IMR-90 (cell line): ENCODE measurements at regions not wholly inside any gene's neighbourhood (a gene's known extent, or its start where the extent isn't known, plus 50 kb on each side); places are given as distances from the start of the nearest gene placed in this dataset.
A peak's percentile ranks its signal among the peaks of the same experiment; 100 is the strongest.

ENCODE experiments used
- ATAC-seq: fragments of 200-7000 bp; cut with Tn5 transposase; 2 replicates; pipeline ENCODE4 v1.9.1; 2020; ENCODE audit warnings: low read depth, mild to moderate bottlenecking, moderate library complexity
- BruUV-seq: library from RNA; stranded (reverse); fragments of 400-500 nt; replicated peaks from 2 replicates; lab custom pipeline; 2021; lab: Mats Ljungman, UMichigan
- CTCF ChIA-PET: fragments of 300-600 bp; formaldehyde crosslinking; extraction: SDS; loops from one replicate; lab custom pipeline; 2021; ENCODE audit warnings: antibody characterized with exemption; lab: Yijun Ruan, JAX
- POLR2A ChIA-PET: fragments of 300-600 bp; sonication (Branson Sonifier 250); formaldehyde crosslinking; loops from one replicate; lab custom pipeline; 2022; ENCODE audit warnings: antibody characterized with exemption; ENCODE audit not compliant: unreplicated experiment; lab: Charles Lee
- DNase-seq: peaks from one replicate; pipeline ENCODE4 v3.0.0; 2013
- H2AFZ ChIP-seq: replicated peaks from 2 replicates; pipeline ENCODE3; 2013; ENCODE audit warnings: low read length, mild to moderate bottlenecking; ENCODE audit not compliant: poor library complexity
- H2AK5ac ChIP-seq: 2 replicates; pipeline ENCODE4 v1.6.1; 2013; ENCODE audit warnings: low read depth, low read length, inconsistent platforms
- H2AK9ac ChIP-seq: replicated peaks from 2 replicates; pipeline ENCODE3; 2013; ENCODE audit warnings: mild to moderate bottlenecking, low read depth, low read length, moderate library complexity; ENCODE audit not compliant: poor library complexity
- H2BK120ac ChIP-seq: 2 replicates; pipeline ENCODE4 v1.6.1; 2013; ENCODE audit warnings: low read depth, low read length, inconsistent platforms
- H2BK15ac ChIP-seq: 3 replicates; pipeline ENCODE4 v1.6.1; 2013; ENCODE audit warnings: low read depth, low read length, inconsistent platforms
- H2BK20ac ChIP-seq: 2 replicates; pipeline ENCODE4 v1.6.1; 2013; ENCODE audit warnings: low read depth, mild to moderate bottlenecking, inconsistent platforms, low read length, moderate library complexity
- H2BK5ac ChIP-seq: 2 replicates; pipeline ENCODE4 v1.6.1; 2013; ENCODE audit warnings: mild to moderate bottlenecking, low read depth, low read length, inconsistent platforms; ENCODE audit not compliant: poor library complexity, severe bottlenecking
- H3K14ac ChIP-seq: replicated peaks from 2 replicates; pipeline ENCODE4 v1.6.1; 2013; ENCODE audit warnings: low read depth, low read length, inconsistent platforms
- H3K18ac ChIP-seq: 2 replicates; pipeline ENCODE4 v1.6.1; 2013; ENCODE audit warnings: low read depth, low read length, control low read depth
- H3K23ac ChIP-seq: 2 replicates; pipeline ENCODE4 v1.6.1; 2013; ENCODE audit warnings: low read depth, low read length, inconsistent platforms
- H3K27ac ChIP-seq: 2 replicates; pipeline ENCODE4 v1.5.1; 2013; ENCODE audit warnings: mild to moderate bottlenecking, control low read depth, low read length; ENCODE audit not compliant: insufficient read depth
- H3K27me3 ChIP-seq: 2 replicates; pipeline ENCODE4 v1.6.1; 2013; ENCODE audit warnings: low read length; ENCODE audit not compliant: control insufficient read depth, insufficient read depth
- H3K36me3 ChIP-seq: 2 replicates; pipeline ENCODE4 v1.6.1; 2013; ENCODE audit warnings: low read length, mixed read lengths; ENCODE audit not compliant: control insufficient read depth, insufficient read depth
- H3K4ac ChIP-seq: 2 replicates; pipeline ENCODE4 v1.6.1; 2013; ENCODE audit warnings: low read depth, low read length, inconsistent platforms
- H3K4me1 ChIP-seq: 2 replicates; pipeline ENCODE4 v1.6.1; 2013; ENCODE audit warnings: low read length, mixed read lengths; ENCODE audit not compliant: control insufficient read depth, insufficient read depth
- H3K4me2 ChIP-seq: 2 replicates; pipeline ENCODE4 v1.6.1; 2013; ENCODE audit warnings: low read depth, mild to moderate bottlenecking, control low read depth, low read length, moderate library complexity
- H3K4me3 ChIP-seq: 2 replicates; pipeline ENCODE4 v1.5.1; 2013; ENCODE audit warnings: low read depth, mild to moderate bottlenecking, control low read depth, low read length, moderate library complexity; ENCODE audit not compliant: insufficient read depth
- H3K56ac ChIP-seq: 2 replicates; pipeline ENCODE4 v1.6.1; 2013; ENCODE audit warnings: low read length, inconsistent platforms; ENCODE audit not compliant: insufficient read depth; ENCODE audit errors: extremely low read depth
- H3K79me1 ChIP-seq, 2 experiments: 2 replicates each; pipeline ENCODE4 v1.6.1; 2013; ENCODE audit warnings: low read length in 2 of 2, inconsistent platforms in 1 of 2, low read depth in 1 of 2
- H3K9ac ChIP-seq: 2 replicates; pipeline ENCODE4 v1.6.1; 2013; ENCODE audit warnings: low read depth, low read length, control low read depth
- H3K9me1 ChIP-seq: 2 replicates; pipeline ENCODE4 v1.6.1; 2013; ENCODE audit warnings: low read length, inconsistent platforms; ENCODE audit not compliant: insufficient read depth
- H3K9me3 ChIP-seq: 2 replicates; pipeline ENCODE4 v1.6.1; 2013; ENCODE audit warnings: low read length; ENCODE audit not compliant: control insufficient read depth, insufficient read depth
- H4K20me1 ChIP-seq: 2 replicates; pipeline ENCODE4 v1.6.1; 2013; ENCODE audit warnings: low read length, inconsistent platforms; ENCODE audit not compliant: insufficient read depth
- H4K5ac ChIP-seq: 2 replicates; pipeline ENCODE4 v1.6.1; 2013; ENCODE audit warnings: mild to moderate bottlenecking, low read depth, low read length, control low read depth
- H4K8ac ChIP-seq, 2 experiments: 2 replicates each; pipeline ENCODE4 v1.6.1; 2013; ENCODE audit warnings: low read depth in 2 of 2, low read length in 2 of 2, control low read depth in 1 of 2, inconsistent platforms in 1 of 2
- H4K91ac ChIP-seq: 2 replicates; pipeline ENCODE4 v1.6.1; 2013; ENCODE audit warnings: low read depth, low read length, inconsistent platforms; ENCODE audit not compliant: insufficient read depth
- BHLHE40 ChIP-seq: fragments of 150-350 bp; IDR thresholded peaks from 2 replicates; pipeline ENCODE4 v1.6.1; 2016; ENCODE audit warnings: mild to moderate bottlenecking, low read depth, low read length
- CEBPB ChIP-seq: IDR thresholded peaks from 2 replicates; pipeline ENCODE4 v1.6.1; 2012; ENCODE audit warnings: low read depth, low read length, improper control_type of control experiment
- CTCF ChIP-seq: conservative IDR thresholded peaks from 2 replicates; pipeline ENCODE4 v1.5.1; 2012; ENCODE audit warnings: mild to moderate bottlenecking, low read depth, low read length, improper control_type of control experiment
- FOS ChIP-seq: fragments of 150-350 bp; IDR thresholded peaks from 2 replicates; pipeline ENCODE4 v1.6.1; 2016; ENCODE audit warnings: low read depth, low read length
- MAFK ChIP-seq: IDR thresholded peaks from 2 replicates; pipeline ENCODE4 v1.6.1; 2012; ENCODE audit warnings: low read depth, low read length, improper control_type of control experiment
- MAZ ChIP-seq: IDR thresholded peaks from 2 replicates; pipeline ENCODE4 v1.6.1; 2012; ENCODE audit warnings: low read depth, mild to moderate bottlenecking, low read length, improper control_type of control experiment, moderate library complexity, borderline replicate concordance
- MXI1 ChIP-seq: IDR thresholded peaks from 2 replicates; pipeline ENCODE4 v1.6.1; 2012; ENCODE audit warnings: low read depth, mild to moderate bottlenecking, low read length, moderate library complexity, borderline replicate concordance
- NFE2L2 ChIP-seq: fragments of 150-350 bp; IDR thresholded peaks from 2 replicates; pipeline ENCODE4 v1.6.1; 2016; ENCODE audit warnings: low read depth, mild to moderate bottlenecking, low read length
- POLR2A ChIP-seq: IDR thresholded peaks from 2 replicates; pipeline ENCODE4 v1.6.1; 2012; ENCODE audit warnings: mild to moderate bottlenecking, low read depth, low read length
- RAD21 ChIP-seq: IDR thresholded peaks from 2 replicates; pipeline ENCODE4 v1.6.1; 2012; ENCODE audit warnings: low read length, improper control_type of control experiment
- RCOR1 ChIP-seq: IDR thresholded peaks from 2 replicates; pipeline ENCODE4 v1.6.1; 2012; ENCODE audit warnings: mild to moderate bottlenecking, low read length, improper control_type of control experiment; ENCODE audit not compliant: insufficient replicate concordance
- RFX5 ChIP-seq: IDR thresholded peaks from 2 replicates; pipeline ENCODE4 v1.8.0; 2012; ENCODE audit warnings: low read depth, mild to moderate bottlenecking, low read length, moderate library complexity
- SMC3 ChIP-seq: fragments of 150-350 bp; IDR thresholded peaks from 2 replicates; pipeline ENCODE4 v1.6.1; 2016; ENCODE audit warnings: low read depth, mild to moderate bottlenecking, antibody characterized with exemption, low read length, moderate library complexity
- USF2 ChIP-seq: fragments of 150-350 bp; IDR thresholded peaks from 2 replicates; pipeline ENCODE4 v1.6.1; 2017; ENCODE audit warnings: mild to moderate bottlenecking, antibody characterized with exemption, low read length, low read depth
- WGBS, 2 experiments: methylation state at CpG; one replicate each; pipeline versions ENCODE4 v1.1.5 to v1.1.7; 2013; ENCODE audit warnings: missing lambda C conversion rate in 2 of 2; ENCODE audit not compliant: insufficient read length in 1 of 2; ENCODE audit errors: extremely low coverage in 2 of 2; 5-methylcytosine and 5-hydroxymethylcytosine counted together
- dilution Hi-C: fragments of 300-500 bp; cut with HindIII; formaldehyde crosslinking; loops from one replicate; pipeline ENCODE4 v1.14.3; 2018; ENCODE audit warnings: low sequenced_read_pairs; ENCODE audit not compliant: unreplicated experiment
- in situ Hi-C: fragments of 300-500 bp; cut with MboI; formaldehyde crosslinking; loops from 3 replicates; pipeline ENCODE4 v1.14.3; 2019; ENCODE audit warnings: low sequenced_read_pairs, inconsistent platforms, mixed read lengths
- intact Hi-C: fragments of 100-400 bp; cut with micrococcal nuclease; formaldehyde crosslinking; loops from 2 replicates; pipeline ENCODE4 v1.10.0; 2022
- TF ChIP-seq, protein P1 (sequence below): fragments of 150-350 bp; IDR thresholded peaks from 2 replicates; pipeline ENCODE4 v1.6.1; 2016; ENCODE audit warnings: low read depth, mild to moderate bottlenecking, low read length, moderate library complexity, borderline replicate concordance

GRCh38 chr2:195318440-195319111, 338.4 kb upstream of the SLC39A10 start:
- no peaks in the 10 kb centered on the region for H3K27me3 ChIP-seq
- H3K79me1 ChIP-seq, result no peaks in the 10 kb centered on the region
- 0 out of 2 replicates have a peak, but pooled peaks cover 5% of the 10 kb centered on the region for H3K9me1 ChIP-seq
- no TSS peak for BruUV-seq
- in situ Hi-C loops, result loop anchor here (25.0 kb wide), 1 partner anchor 344 kb away; the partner anchor contains the start of gene SLC39A10
- H3K4ac ChIP-seq, result peak overlapping the region; percentile 15; the same call in 1 of the 2 replicates
- no peaks in the 10 kb centered on the region for H3K9me3 ChIP-seq
- H2AK9ac ChIP-seq, result no peak overlapping the region
- peak; percentile 37 for DNase-seq
- H3K23ac ChIP-seq, result no peak overlapping the region
- H3K18ac ChIP-seq, result no peak overlapping the region
- H2AFZ ChIP-seq, result no peak overlapping the region
- no peak overlapping the region for H3K27ac ChIP-seq
- peak overlapping the region; percentile 81 for H2BK120ac ChIP-seq
- CTCF ChIA-PET, result interaction anchor here (0.6 to 2.3 kb wide), 3 partner anchors 14 to 341 kb away, joined by 3 to 8 read pairs (median 4); no protein-coding TSS in a partner anchor
- H2BK15ac ChIP-seq, result no peak overlapping the region
- H4K5ac ChIP-seq, result no peak overlapping the region
- H3K4me2 ChIP-seq, result no peak overlapping the region; the same call in 1 of the 2 replicates
- peak overlapping the region; percentile 83 for H2BK20ac ChIP-seq
- H2AK5ac ChIP-seq, result no peak overlapping the region
- POLR2A ChIA-PET, result no interaction called here
- no peak overlapping the region for H3K9ac ChIP-seq
- peak overlapping the region; percentile 67 for H2BK5ac ChIP-seq
- dilution Hi-C loops, result no loop called here
- H4K8ac ChIP-seq, result peak overlapping the region in 1 of 2 experiments; percentile 65; a peak in 1 of 4 replicates
- no CpG with 5 or more reads among the region's 2 CpGs for WGBS, 2 experiments
- no peak overlapping the region; the same call in 1 of the 2 replicates for H4K91ac ChIP-seq
- H4K20me1 ChIP-seq, result no peaks in the 10 kb centered on the region
- H3K4me3 ChIP-seq, result no peak overlapping the region
- intact Hi-C loops, result loop anchor here (1.0 to 2.0 kb wide), 3 partner anchors 342 to 748 kb away; no protein-coding TSS in a partner anchor
- peak; percentile 52 for ATAC-seq
- H3K56ac ChIP-seq, result peak overlapping the region; percentile 58; the same call in 1 of the 2 replicates
- no peaks in the 10 kb centered on the region for H3K36me3 ChIP-seq
- H3K4me1 ChIP-seq, result peaks cover 4% of the 10 kb centered on the region
- no peak overlapping the region for H3K14ac ChIP-seq
- no peak for TF ChIP-seq RFX5
- peak; percentile 66; the same call in 1 of the 2 replicates for TF ChIP-seq CEBPB
- no peak for TF ChIP-seq BHLHE40
- TF ChIP-seq MAZ, result no peak
- no peak for TF ChIP-seq FOS
- no peak for TF ChIP-seq MAFK
- TF ChIP-seq USF2, result no peak
- TF ChIP-seq POLR2A, result no peak
- TF ChIP-seq MXI1, result no peak
- peak; percentile 47 for TF ChIP-seq SMC3
- peak; percentile 75 for TF ChIP-seq RAD21
- TF ChIP-seq RCOR1, result no peak
- no peak for TF ChIP-seq NFE2L2
- TF ChIP-seq, protein P1, sequence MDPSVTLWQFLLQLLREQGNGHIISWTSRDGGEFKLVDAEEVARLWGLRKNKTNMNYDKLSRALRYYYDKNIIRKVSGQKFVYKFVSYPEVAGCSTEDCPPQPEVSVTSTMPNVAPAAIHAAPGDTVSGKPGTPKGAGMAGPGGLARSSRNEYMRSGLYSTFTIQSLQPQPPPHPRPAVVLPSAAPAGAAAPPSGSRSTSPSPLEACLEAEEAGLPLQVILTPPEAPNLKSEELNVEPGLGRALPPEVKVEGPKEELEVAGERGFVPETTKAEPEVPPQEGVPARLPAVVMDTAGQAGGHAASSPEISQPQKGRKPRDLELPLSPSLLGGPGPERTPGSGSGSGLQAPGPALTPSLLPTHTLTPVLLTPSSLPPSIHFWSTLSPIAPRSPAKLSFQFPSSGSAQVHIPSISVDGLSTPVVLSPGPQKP, result no peak
- TF ChIP-seq CTCF, result peak; percentile 74
